ENCODE measurements at regions not wholly inside any gene's neighbourhood (a gene's known extent, or its start where the extent isn't known, plus 50 kb on each side); places are given as distances from the start of the nearest gene placed in this dataset.

DNA sequence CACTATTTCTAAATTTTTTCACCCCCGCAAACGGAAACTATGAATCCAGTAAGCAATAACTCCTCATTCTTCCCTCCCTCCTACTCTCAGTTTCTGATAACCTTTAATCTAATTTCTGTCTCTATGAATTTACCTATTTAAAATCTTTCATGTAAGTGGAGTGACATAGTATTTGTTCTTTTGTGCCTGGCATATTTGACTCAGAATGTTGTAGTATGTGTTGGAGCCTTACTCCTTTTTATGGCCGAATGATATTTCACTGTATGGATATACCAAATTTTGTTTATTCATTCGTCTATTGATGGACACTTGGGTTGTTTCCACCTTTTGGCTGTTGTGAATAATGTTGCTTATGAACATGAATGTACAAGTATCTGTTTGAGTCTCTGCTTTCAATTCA lies 61.1 kb upstream of the C1GALT1C1 start:
- no peak for DNase-seq

GRCh38 chrX:120690344-120690743 lies 60.5 kb upstream of the C1GALT1C1 start:
- DNase-seq: no peak

DNA sequence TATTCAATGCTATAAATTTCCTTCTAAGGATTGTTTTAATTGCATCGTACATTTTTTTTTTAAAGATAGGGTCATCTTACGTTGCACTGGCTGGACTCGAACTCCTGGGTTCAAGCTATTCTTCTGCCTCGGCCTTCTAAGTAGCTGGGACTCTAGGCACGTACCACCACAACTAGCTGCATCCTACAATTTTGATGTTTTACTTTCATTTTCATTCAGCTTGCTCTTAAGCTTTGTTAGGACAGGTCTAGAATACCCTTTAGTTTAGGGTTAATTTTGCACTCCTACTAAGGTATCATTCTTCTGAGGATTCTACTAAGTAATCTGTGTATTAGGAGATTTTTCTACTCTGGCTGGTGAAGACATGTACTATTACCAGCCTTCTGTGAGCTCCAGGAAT lies 50.2 kb upstream of the C1GALT1C1 start:
- DNase-seq: no peak
